ENCODE measurements at regions not wholly inside any gene's neighbourhood (a gene's known extent, or its start where the extent isn't known, plus 50 kb on each side); places are given as distances from the start of the nearest gene placed in this dataset.

DNA sequence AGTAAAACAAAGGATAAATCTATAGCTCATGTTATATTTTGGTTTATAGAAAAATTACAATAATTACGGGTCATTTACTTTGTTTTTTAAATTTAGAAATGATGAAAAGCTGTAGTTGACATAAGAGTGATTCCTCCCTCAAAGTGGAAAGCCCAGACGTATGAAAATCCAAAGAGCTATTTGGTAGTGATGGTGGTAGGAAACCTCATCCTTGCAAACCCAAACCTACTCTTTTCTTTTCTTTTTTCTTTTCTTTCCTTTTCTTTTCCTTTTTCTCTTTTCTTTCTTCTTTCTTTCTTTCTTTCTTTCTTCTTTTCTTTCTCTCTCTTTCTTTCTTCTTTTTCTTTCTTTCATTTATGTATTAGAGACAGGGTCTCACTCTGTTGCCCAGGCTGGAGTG, 190.3 kb upstream of the RASSF8 start:
- TF ChIP-seq, protein P1, sequence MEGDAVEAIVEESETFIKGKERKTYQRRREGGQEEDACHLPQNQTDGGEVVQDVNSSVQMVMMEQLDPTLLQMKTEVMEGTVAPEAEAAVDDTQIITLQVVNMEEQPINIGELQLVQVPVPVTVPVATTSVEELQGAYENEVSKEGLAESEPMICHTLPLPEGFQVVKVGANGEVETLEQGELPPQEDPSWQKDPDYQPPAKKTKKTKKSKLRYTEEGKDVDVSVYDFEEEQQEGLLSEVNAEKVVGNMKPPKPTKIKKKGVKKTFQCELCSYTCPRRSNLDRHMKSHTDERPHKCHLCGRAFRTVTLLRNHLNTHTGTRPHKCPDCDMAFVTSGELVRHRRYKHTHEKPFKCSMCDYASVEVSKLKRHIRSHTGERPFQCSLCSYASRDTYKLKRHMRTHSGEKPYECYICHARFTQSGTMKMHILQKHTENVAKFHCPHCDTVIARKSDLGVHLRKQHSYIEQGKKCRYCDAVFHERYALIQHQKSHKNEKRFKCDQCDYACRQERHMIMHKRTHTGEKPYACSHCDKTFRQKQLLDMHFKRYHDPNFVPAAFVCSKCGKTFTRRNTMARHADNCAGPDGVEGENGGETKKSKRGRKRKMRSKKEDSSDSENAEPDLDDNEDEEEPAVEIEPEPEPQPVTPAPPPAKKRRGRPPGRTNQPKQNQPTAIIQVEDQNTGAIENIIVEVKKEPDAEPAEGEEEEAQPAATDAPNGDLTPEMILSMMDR (IDR thresholded peaks at IDR 0.05; ENCODE audit: low read length) = no peak
- TF ChIP-seq EZH2 (optimal IDR thresholded peaks at IDR 0.05; ENCODE audit: low read depth, low read length) = no peak

All from MM.1S (cell line).